GM10266 (cell line): ENCODE measurements at regions not wholly inside any gene's neighbourhood (a gene's known extent, or its start where the extent isn't known, plus 50 kb on each side); places are given as distances from the start of the nearest gene placed in this dataset.

Source experiments
- DNase-seq: peaks from one replicate; pipeline ENCODE4 v3.0.0; 2012; ENCODE audit errors: extremely low spot score
- TF ChIP-seq, protein P1 (sequence below): IDR thresholded peaks from 2 replicates; pipeline ENCODE4 v1.5.1; 2012; ENCODE audit warnings: mild to moderate bottlenecking, low read depth; ENCODE audit not compliant: control insufficient read depth, insufficient read depth; ENCODE audit errors: missing control alignments

DNA sequence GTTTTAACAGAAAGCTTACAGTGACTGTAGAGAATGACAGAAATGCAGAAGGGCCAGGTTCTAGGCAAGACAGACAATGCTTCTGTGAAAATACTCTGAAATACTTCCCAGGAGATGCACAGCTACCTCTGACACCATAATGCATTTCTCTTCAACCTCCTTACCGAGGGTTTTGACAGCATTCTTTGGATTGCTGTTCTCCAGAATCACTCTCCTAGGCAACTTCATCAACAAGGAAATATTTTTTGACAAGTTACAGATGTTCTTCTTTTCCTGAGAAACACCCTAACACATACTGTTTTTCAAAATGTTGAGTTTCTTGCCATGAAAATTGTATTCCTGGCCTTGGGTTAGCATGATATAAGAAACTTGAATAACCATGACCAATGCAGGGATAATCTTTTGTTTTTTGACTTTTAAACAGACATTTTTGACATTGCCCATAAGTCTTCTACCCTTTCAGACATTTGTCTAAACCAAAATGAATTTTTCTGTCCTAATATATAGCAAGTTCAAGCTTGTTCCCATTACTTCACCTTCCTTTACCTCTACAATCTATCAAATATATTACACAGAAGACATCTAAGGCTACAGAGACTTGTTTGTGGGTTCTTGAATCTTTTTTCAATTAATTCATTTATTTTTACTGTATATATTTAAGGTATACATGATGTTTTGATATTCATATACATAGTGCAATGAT lies 108.1 kb downstream of the CCDC34 start:
- no peak for DNase-seq
- TF ChIP-seq, protein P1, sequence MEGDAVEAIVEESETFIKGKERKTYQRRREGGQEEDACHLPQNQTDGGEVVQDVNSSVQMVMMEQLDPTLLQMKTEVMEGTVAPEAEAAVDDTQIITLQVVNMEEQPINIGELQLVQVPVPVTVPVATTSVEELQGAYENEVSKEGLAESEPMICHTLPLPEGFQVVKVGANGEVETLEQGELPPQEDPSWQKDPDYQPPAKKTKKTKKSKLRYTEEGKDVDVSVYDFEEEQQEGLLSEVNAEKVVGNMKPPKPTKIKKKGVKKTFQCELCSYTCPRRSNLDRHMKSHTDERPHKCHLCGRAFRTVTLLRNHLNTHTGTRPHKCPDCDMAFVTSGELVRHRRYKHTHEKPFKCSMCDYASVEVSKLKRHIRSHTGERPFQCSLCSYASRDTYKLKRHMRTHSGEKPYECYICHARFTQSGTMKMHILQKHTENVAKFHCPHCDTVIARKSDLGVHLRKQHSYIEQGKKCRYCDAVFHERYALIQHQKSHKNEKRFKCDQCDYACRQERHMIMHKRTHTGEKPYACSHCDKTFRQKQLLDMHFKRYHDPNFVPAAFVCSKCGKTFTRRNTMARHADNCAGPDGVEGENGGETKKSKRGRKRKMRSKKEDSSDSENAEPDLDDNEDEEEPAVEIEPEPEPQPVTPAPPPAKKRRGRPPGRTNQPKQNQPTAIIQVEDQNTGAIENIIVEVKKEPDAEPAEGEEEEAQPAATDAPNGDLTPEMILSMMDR = no peak

DNA sequence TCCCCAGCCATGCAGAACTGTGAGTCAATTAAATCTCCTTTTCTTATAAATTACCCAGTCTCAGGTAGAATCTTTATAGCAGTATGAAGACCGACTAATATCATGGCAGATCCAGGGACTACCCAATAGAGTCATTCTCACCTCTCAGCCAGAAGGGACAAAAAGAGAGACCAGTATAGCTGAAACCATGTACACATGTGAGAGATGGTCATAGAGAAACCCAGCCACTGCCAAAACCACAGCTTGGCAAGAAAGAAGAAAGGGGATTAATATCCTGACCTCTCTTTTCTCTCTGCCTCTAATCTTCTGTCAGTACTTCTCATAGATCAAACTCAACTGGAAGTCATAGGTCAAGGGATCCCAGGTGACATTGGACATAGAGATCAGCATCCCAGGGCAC lies 109.8 kb downstream of the CCDC34 start:
- TF ChIP-seq, protein P1 = no peak
- DNase-seq = no peak

DNA sequence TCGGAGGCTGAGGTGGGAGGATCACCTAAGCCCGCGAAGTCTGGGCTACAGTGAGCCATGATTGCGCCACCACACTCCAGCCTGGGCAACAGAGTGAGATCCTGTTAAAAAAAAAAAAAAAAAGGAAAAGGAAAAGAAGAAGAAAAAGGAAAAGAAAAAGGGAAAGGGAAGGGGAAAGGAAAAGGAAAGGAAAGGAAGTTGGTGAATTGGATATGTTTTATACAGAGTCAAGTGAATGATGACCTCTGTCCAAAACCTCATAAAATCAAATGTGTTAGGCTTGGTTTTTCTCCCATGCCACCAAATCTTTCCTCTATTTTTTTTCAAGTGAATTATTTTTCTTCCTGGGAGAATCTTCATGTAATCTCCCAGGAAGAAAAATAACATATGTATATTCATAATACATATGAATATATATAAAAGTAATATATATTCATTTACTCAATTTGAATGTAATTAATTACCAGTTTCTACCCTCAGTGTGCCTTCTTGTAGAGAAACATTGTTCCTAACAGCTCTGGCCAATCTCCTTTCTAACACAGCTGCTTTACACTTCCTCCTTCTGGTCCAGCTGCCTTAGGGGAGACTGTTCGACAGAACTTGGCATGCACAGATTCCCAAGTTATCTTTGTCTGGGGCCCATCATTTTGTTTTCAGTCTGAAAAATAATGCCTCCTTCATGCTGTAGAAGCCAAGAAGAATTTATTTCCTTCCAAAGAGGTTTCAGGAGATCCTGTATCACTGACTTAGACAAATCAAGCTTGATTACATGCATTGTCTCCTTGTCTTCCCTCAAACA lies 111.9 kb downstream of the CCDC34 start:
- TF ChIP-seq, protein P1 = no peak
- DNase-seq = no peak

DNA sequence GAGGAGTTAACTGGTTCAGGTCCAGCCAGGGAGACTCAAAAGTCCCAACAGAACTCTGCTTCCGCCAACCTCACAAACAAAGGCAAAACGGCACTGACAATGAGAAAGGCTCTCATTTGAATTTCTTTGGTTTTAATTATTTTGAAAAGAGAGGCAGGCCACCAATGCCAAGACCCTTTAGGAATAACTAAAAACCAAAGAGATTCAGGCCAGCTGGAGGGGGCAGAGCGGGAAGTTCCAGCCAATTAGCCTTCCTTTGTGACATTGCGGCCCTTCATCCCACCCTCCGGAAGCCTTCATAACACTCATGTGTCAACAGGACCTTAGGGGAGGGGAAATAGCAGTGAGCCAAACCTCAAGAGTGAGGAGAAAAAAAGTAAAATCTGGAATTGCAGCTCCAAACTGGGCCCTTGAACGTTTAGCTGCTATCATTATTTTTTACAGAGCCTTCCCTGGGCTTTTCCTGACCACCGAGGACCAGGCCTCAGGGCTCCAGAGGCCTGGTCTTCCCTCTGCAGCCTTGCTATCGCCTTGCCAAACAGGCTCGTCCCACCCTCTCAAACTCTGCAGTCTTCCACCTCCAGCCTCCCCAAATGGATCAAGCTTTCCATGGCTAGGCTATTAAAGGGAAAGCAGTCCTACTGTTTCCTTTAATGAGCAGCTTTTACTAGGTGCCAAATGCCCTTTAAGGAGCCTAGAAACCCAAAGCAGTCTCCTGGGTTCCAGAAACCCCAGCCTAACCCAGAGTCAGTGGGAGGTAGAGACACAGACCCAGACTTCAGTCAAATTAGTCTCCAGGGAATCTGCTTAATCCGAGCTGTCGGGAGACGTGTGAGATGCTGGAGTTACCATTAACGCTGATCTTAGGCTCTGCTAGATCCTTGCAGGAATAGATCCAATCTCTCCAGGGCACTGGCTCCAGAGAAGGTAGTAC lies 114.2 kb downstream of the CCDC34 start:
- DNase-seq = no peak

DNA sequence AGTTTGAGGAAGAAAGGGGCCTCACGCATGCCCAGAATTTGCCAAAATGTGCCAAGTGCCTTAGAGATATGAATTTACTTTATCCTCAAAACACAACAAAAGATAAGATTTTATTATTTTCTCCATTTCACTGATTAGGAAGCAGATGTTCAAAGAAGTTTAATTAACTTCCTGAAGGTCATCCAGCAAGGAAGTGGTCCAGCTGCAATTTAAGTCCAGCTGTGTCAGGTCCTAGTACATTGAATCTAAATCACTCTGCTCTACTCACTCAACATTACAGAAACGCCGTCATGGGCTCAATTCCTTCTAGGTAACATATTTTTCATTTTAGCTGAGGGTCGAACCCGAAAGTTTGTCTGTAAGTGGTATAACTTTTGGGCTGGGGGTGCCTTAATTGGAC lies 115.4 kb downstream of the CCDC34 start:
- DNase-seq = no peak
- TF ChIP-seq, protein P1 = no peak

More for the DNA sequence above, 114.2 kb downstream of the CCDC34 start:
- TF ChIP-seq, protein P1 = no peak

DNA sequence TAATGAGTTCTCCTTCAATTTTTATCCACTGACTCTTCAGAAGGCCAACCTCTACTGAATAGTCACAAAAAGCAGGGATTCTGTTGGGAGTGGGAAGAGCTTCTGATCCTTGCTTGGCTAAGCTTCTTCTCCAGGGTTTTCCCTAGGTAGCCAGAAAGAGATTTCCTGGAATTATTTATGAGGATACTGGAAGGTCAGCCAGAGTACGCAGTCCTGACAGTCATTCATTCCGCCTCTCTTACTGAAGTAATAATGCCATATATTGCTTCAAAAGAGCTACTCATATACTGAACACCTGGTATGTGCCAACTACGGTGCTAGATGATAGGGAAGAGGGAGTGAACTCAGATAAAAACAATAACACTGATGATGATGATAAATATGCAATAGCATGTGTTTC lies 116.1 kb downstream of the CCDC34 start:
- DNase-seq = no peak
- TF ChIP-seq, protein P1 = no peak
